ENCODE measurements at regions not wholly inside any gene's neighbourhood (a gene's known extent, or its start where the extent isn't known, plus 50 kb on each side); places are given as distances from the start of the nearest gene placed in this dataset.
A peak's percentile ranks its signal among the peaks of the same experiment; 100 is the strongest.

- DNase-seq: no peak
Measured at GRCh38 chr5:138664276-138664943, 88.8 kb upstream of the CTNNA1 start.

GRCh38 chr5:138663561-138663960 lies 88.4 kb upstream of the HSPA9 start:
- DNase-seq: no peak

GRCh38 chr5:138663009-138663408 lies 87.8 kb upstream of the HSPA9 start:
- DNase-seq: no peak

- DNase-seq: peak; percentile 37
Measured at GRCh38 chr5:138662599-138662998, 87.4 kb upstream of the HSPA9 start.

- no peak for DNase-seq
Measured at GRCh38 chr5:138661991-138662434, 86.8 kb upstream of the HSPA9 start.

GRCh38 chr5:138661291-138661960 lies 86.2 kb upstream of the HSPA9 start:
- DNase-seq: no peak

GRCh38 chr5:138660051-138660572 lies 84.9 kb upstream of the HSPA9 start:
- no peak for DNase-seq

- DNase-seq: no peak
Measured at GRCh38 chr5:138659561-138659960, 84.4 kb upstream of the HSPA9 start.

- no peak for DNase-seq
Measured at GRCh38 chr5:138659121-138659520, 83.9 kb upstream of the HSPA9 start.

GRCh38 chr5:138658676-138659075 lies 83.5 kb upstream of the HSPA9 start:
- no peak for DNase-seq

GRCh38 chr5:138657360-138657759 lies 82.2 kb upstream of the HSPA9 start:
- no peak for DNase-seq

GRCh38 chr5:138656916-138657315 lies 81.7 kb upstream of the HSPA9 start:
- no peak for DNase-seq

GRCh38 chr5:138655530-138656190 lies 80.5 kb upstream of the HSPA9 start:
- DNase-seq: no peak

GRCh38 chr5:138654281-138654867 lies 79.2 kb upstream of the HSPA9 start:
- peak; percentile 67 for DNase-seq

GRCh38 chr5:138653502-138653901 lies 78.3 kb upstream of the HSPA9 start:
- DNase-seq: no peak

GRCh38 chr5:138651767-138652117 lies 76.5 kb upstream of the HSPA9 start:
- DNase-seq: no peak

- no peak for DNase-seq
Measured at GRCh38 chr5:138651058-138651766, 76.0 kb upstream of the HSPA9 start.

GRCh38 chr5:138650196-138650595 lies 75.0 kb upstream of the HSPA9 start:
- DNase-seq: no peak

- DNase-seq: no peak
Measured at GRCh38 chr5:138649775-138650174, 74.6 kb upstream of the HSPA9 start.

- DNase-seq: no peak
Measured at GRCh38 chr5:138649316-138649720, 74.1 kb upstream of the HSPA9 start.

GRCh38 chr5:138648841-138649240 lies 73.6 kb upstream of the HSPA9 start:
- no peak for DNase-seq

GRCh38 chr5:138647794-138648410 lies 72.7 kb upstream of the HSPA9 start:
- no peak for DNase-seq

Data from stimulated activated CD4-positive, alpha-beta T cell treated with anti-CD3 and anti-CD28 coated beads, Interleukin-4, amount 100 ng/mL, for 1 hour (primary cell).